SK-N-SH treated with all-trans-retinoic acid at 6 μM for 48 hours (cell line): ENCODE measurements at regions not wholly inside any gene's neighbourhood (a gene's known extent, or its start where the extent isn't known, plus 50 kb on each side); places are given as distances from the start of the nearest gene placed in this dataset.

ENCODE experiments used
- ESRRG ChIP-seq: fragments of 250-450 bp; sonication (Bioruptor Pico); IDR thresholded peaks from 2 replicates; pipeline ENCODE4 v1.6.1; 2021; ENCODE audit warnings: mild to moderate bottlenecking
- GLIS3 ChIP-seq: fragments of 250-450 bp; sonication (Bioruptor Pico); IDR thresholded peaks from 2 replicates; pipeline ENCODE4 v1.5.0; 2020; ENCODE audit warnings: mild to moderate bottlenecking, moderate library complexity
- PATZ1 ChIP-seq: fragments of 250-450 bp; sonication (Bioruptor Pico); IDR thresholded peaks from 2 replicates; pipeline ENCODE4 v1.8.0; 2020; ENCODE audit warnings: mild to moderate bottlenecking, moderate library complexity, borderline replicate concordance
- PPARA ChIP-seq: fragments of 250-450 bp; sonication (Bioruptor Pico); IDR thresholded peaks from 2 replicates; pipeline ENCODE4 v1.5.0; 2020; ENCODE audit warnings: mild to moderate bottlenecking, borderline replicate concordance
- TCF4 ChIP-seq: fragments of 250-450 bp; sonication (Bioruptor Pico); IDR thresholded peaks from 2 replicates; pipeline ENCODE4 v1.8.0; 2021; ENCODE audit warnings: mild to moderate bottlenecking, moderate library complexity, borderline replicate concordance
- TOX ChIP-seq: fragments of 250-450 bp; sonication (Bioruptor Pico); IDR thresholded peaks from 2 replicates; pipeline ENCODE4 v1.8.0; 2021; ENCODE audit warnings: mild to moderate bottlenecking, moderate library complexity, borderline replicate concordance
- ZC3H10 ChIP-seq: fragments of 250-450 bp; sonication (Bioruptor Pico); IDR thresholded peaks from 2 replicates; pipeline ENCODE4 v1.5.1; 2021; ENCODE audit warnings: mild to moderate bottlenecking, moderate library complexity
- ZFP30 ChIP-seq: fragments of 450-650 bp; formaldehyde crosslinking; IDR thresholded peaks from 2 replicates; pipeline ENCODE4 v1.5.0; 2022; ENCODE audit warnings: mild to moderate bottlenecking, moderate library complexity
- ZNF8 ChIP-seq: fragments of 450-650 bp; formaldehyde crosslinking; IDR thresholded peaks from 2 replicates; pipeline ENCODE4 v1.5.0; 2020; ENCODE audit warnings: mild to moderate bottlenecking, moderate library complexity

DNA sequence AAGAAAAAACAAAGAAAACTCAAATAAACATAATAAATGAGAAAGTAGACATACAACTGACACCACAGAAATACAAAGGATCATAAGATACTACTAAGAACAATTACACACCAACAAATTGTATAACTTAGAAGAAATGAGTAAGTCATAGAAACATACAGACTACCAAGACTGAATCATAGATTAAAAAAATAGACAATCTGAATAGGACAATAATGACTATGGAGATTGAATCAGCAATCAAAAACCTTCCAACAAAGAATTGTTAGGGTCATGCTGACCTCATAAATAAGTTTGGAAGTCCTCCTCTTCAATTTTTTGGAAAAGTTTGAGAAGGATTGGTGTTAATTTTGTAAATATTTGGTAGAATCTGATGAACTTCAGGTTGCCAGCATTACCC lies 159.0 kb downstream of the PTBP2 start:
- no peak for TF ChIP-seq GLIS3 (CRISPR knock-in tag)
- TF ChIP-seq ZFP30 (CRISPR knock-in tag): no peak
- TF ChIP-seq PATZ1 (CRISPR knock-in tag): no peak
- no peak for TF ChIP-seq ZC3H10
- TF ChIP-seq PPARA (CRISPR knock-in tag): no peak
- TF ChIP-seq ESRRG: no peak
- no peak for TF ChIP-seq TCF4 (CRISPR knock-in tag)
- no peak for TF ChIP-seq TOX (CRISPR knock-in tag)
- TF ChIP-seq ZNF8: no peak
